DND-41 (cell line): ENCODE measurements at regions not wholly inside any gene's neighbourhood (a gene's known extent, or its start where the extent isn't known, plus 50 kb on each side); places are given as distances from the start of the nearest gene placed in this dataset.

Experiments
- CTCF ChIP-seq: IDR thresholded peaks from 2 replicates; pipeline ENCODE4 v1.5.1; 2012; ENCODE audit warnings: borderline replicate concordance, low read length, moderate library complexity, mild to moderate bottlenecking; ENCODE audit not compliant: poor library complexity, severe bottlenecking; ENCODE audit errors: extremely low read depth
- EZH2 ChIP-seq: IDR thresholded peaks from 3 replicates; pipeline ENCODE4 v1.6.1; 2012; ENCODE audit warnings: borderline replicate concordance, low read depth, mild to moderate bottlenecking, moderate library complexity, low read length, inconsistent platforms; ENCODE audit not compliant: severe bottlenecking

GRCh38 chr5:73288803-73289720 lies 116.1 kb downstream of the TMEM174 start:
- TF ChIP-seq CTCF (no peak), EZH2 (no peak)
